HG02571 (cell line): ENCODE measurements at regions not wholly inside any gene's neighbourhood (a gene's known extent, or its start where the extent isn't known, plus 50 kb on each side); places are given as distances from the start of the nearest gene placed in this dataset.

Experiments
- ATAC-seq: cut with Tn5 transposase; IDR thresholded peaks from one replicate; pipeline ENCODE4 v1.9.1; 2021; ENCODE audit warnings: mild to moderate bottlenecking, moderate library complexity; ENCODE audit not compliant: unreplicated experiment

GRCh38 chr2:193980599-193980998 lies 1676.4 kb upstream of the SLC39A10 start:
- no peak for ATAC-seq

GRCh38 chr2:193973781-193974180 lies 1683.2 kb upstream of the SLC39A10 start:
- no peak for ATAC-seq

- no peak for ATAC-seq
Measured at GRCh38 chr2:193966590-193966989, 1690.4 kb upstream of the SLC39A10 start.

GRCh38 chr2:193965263-193965662 lies 1691.8 kb upstream of the SLC39A10 start:
- no peak for ATAC-seq

GRCh38 chr2:193963472-193964119 lies 1693.4 kb upstream of the SLC39A10 start:
- peak; percentile 54 for ATAC-seq

GRCh38 chr2:193946806-193947205 lies 1710.2 kb upstream of the SLC39A10 start:
- ATAC-seq: no peak

GRCh38 chr2:193943406-193943960 lies 1713.5 kb upstream of the SLC39A10 start:
- no peak for ATAC-seq

GRCh38 chr2:193935114-193935513 lies 1721.9 kb upstream of the SLC39A10 start:
- no peak for ATAC-seq

- no peak for ATAC-seq
Measured at GRCh38 chr2:193929131-193929530, 1727.9 kb upstream of the SLC39A10 start.

GRCh38 chr2:193907561-193907960 lies 1712.8 kb upstream of the TMEFF2 start:
- ATAC-seq: no peak

GRCh38 chr2:193900292-193900691 lies 1705.6 kb upstream of the TMEFF2 start:
- no peak for ATAC-seq

GRCh38 chr2:193895226-193895625 lies 1700.5 kb upstream of the TMEFF2 start:
- no peak for ATAC-seq

- ATAC-seq: no peak
Measured at GRCh38 chr2:193894081-193894480, 1699.3 kb upstream of the TMEFF2 start.

- ATAC-seq: no peak
Measured at GRCh38 chr2:193891023-193891422, 1696.3 kb upstream of the TMEFF2 start.

- ATAC-seq: no peak
Measured at GRCh38 chr2:193885419-193885818, 1690.7 kb upstream of the TMEFF2 start.

GRCh38 chr2:193883820-193884219 lies 1689.1 kb upstream of the TMEFF2 start:
- no peak for ATAC-seq

- no peak for ATAC-seq
Measured at GRCh38 chr2:193876980-193877379, 1682.2 kb upstream of the TMEFF2 start.

- no peak for ATAC-seq
Measured at GRCh38 chr2:193869564-193869963, 1674.8 kb upstream of the TMEFF2 start.

- no peak for ATAC-seq
Measured at GRCh38 chr2:193868833-193869232, 1674.1 kb upstream of the TMEFF2 start.

GRCh38 chr2:193868132-193868531 lies 1673.4 kb upstream of the TMEFF2 start:
- no peak for ATAC-seq

- ATAC-seq: no peak
Measured at GRCh38 chr2:193867454-193867853, 1672.7 kb upstream of the TMEFF2 start.

GRCh38 chr2:193861557-193861956 lies 1666.8 kb upstream of the TMEFF2 start:
- ATAC-seq: no peak

- ATAC-seq: no peak
Measured at GRCh38 chr2:193847991-193848390, 1653.3 kb upstream of the TMEFF2 start.
